Bronchial epithelial cell (primary cell): ENCODE measurements at regions not wholly inside any gene's neighbourhood (a gene's known extent, or its start where the extent isn't known, plus 50 kb on each side); places are given as distances from the start of the nearest gene placed in this dataset.
A peak's percentile ranks its signal among the peaks of the same experiment; 100 is the strongest.

ENCODE experiments used
- DNase-seq: peaks from one replicate; pipeline ENCODE4 v3.0.0-alpha.2; 2010; ENCODE audit warnings: low read depth
- FAIRE-seq: peaks from 2 replicates; lab custom pipeline; 2011; peaks lifted over from hg19 to GRCh38; lab: Jason Lieb, UNC
- H3K27me3 ChIP-seq: 2 replicates; pipeline ENCODE4 v1.5.1; 2011; ENCODE audit warnings: low read length; ENCODE audit not compliant: control insufficient read depth, insufficient read depth
- H3K36me3 ChIP-seq: 2 replicates; pipeline ENCODE4 v1.5.1; 2011; ENCODE audit warnings: low read length; ENCODE audit not compliant: control insufficient read depth, insufficient read depth
- H3K4me3 ChIP-seq: 2 replicates; pipeline ENCODE4 v1.5.1; 2011; ENCODE audit warnings: mild to moderate bottlenecking, low read depth, low read length, control low read depth
- CTCF ChIP-seq: IDR thresholded peaks from 2 replicates; pipeline ENCODE4 v1.5.1; 2011; ENCODE audit warnings: mild to moderate bottlenecking, moderate library complexity, low read length, control low read depth, inconsistent platforms; ENCODE audit not compliant: insufficient read depth, severe bottlenecking

- no peak for TF ChIP-seq CTCF
- DNase-seq (no peak), FAIRE-seq (no peak)
- no peaks in the 10 kb centered on the region for H3K27me3 ChIP-seq
- H3K4me3 ChIP-seq: no peak overlapping the region
- no peaks in the 10 kb centered on the region for H3K36me3 ChIP-seq
Observed at GRCh38 chr3:153328690-153329089, 166.7 kb downstream of the RAP2B start.

- H3K27me3 ChIP-seq: no peaks in the 10 kb centered on the region
- no peaks in the 10 kb centered on the region for H3K36me3 ChIP-seq
- DNase-seq (peak; percentile 30), FAIRE-seq (no peak)
- no peak overlapping the region for H3K4me3 ChIP-seq
- no peak for TF ChIP-seq CTCF
Observed at GRCh38 chr3:153330901-153331300, 168.9 kb downstream of the RAP2B start.

GRCh38 chr3:153331676-153332075 lies 169.7 kb downstream of the RAP2B start:
- DNase-seq (no peak), FAIRE-seq (no peak)
- Histone ChIP-seq H3K36me3 (no peaks in the 10 kb centered on the region), H3K4me3 (no peak overlapping the region), H3K27me3 (no peaks in the 10 kb centered on the region)
- no peak for TF ChIP-seq CTCF

GRCh38 chr3:153334558-153334957 lies 172.5 kb downstream of the RAP2B start:
- TF ChIP-seq CTCF: no peak
- no peaks in the 10 kb centered on the region for H3K27me3 ChIP-seq

GRCh38 chr3:153337369-153337768 lies 175.3 kb downstream of the RAP2B start:
- Histone ChIP-seq H3K36me3 (no peaks in the 10 kb centered on the region), H3K4me3 (no peak overlapping the region), H3K27me3 (no peaks in the 10 kb centered on the region)
- peak; percentile 23 for FAIRE-seq
- no peak for DNase-seq
- TF ChIP-seq CTCF: no peak

More at GRCh38 chr3:153334558-153334957, 172.5 kb downstream of the RAP2B start:
- Histone ChIP-seq H3K4me3 (no peak overlapping the region), H3K36me3 (no peaks in the 10 kb centered on the region)
- FAIRE-seq (no peak), DNase-seq (no peak)

GRCh38 chr3:153338487-153338886 lies 176.5 kb downstream of the RAP2B start:
- no peak for TF ChIP-seq CTCF
- Histone ChIP-seq H3K27me3 (no peaks in the 10 kb centered on the region), H3K4me3 (no peak overlapping the region), H3K36me3 (no peaks in the 10 kb centered on the region)
- FAIRE-seq: no peak
- peak; percentile 21 for DNase-seq
